H1 (cell line): ENCODE measurements at regions not wholly inside any gene's neighbourhood (a gene's known extent, or its start where the extent isn't known, plus 50 kb on each side); places are given as distances from the start of the nearest gene placed in this dataset.

ENCODE experiments used
- CTCF ChIA-PET: fragments of 300-600 bp; sonication (Branson Sonifier 250); formaldehyde crosslinking; loops from one replicate; lab custom pipeline; 2021; ENCODE audit not compliant: partially characterized antibody; lab: Charles Lee
- POLR2A ChIA-PET: fragments of 300-600 bp; sonication (Branson Sonifier 250); formaldehyde crosslinking; loops from one replicate; lab custom pipeline; 2021; ENCODE audit warnings: inconsistent platforms; ENCODE audit not compliant: partially characterized antibody; lab: Charles Lee
- DNase-seq, 2 experiments: peaks; one replicate each; pipeline versions ENCODE4 v3.0.0 to v3.0.0-alpha.2; 2010 to 2022; ENCODE audit warnings: low spot score in 2 of 2, low read depth in 1 of 2, mixed read lengths in 1 of 2
- FAIRE-seq: peaks from 2 replicates; lab custom pipeline; 2011; peaks lifted over from hg19 to GRCh38; lab: Jason Lieb, UNC
- H2AFZ ChIP-seq: 2 replicates; pipeline ENCODE4 v1.8.1; 2012; ENCODE audit warnings: low read length, inconsistent platforms
- H2AK5ac ChIP-seq: 2 replicates; pipeline ENCODE4 v1.6.1; 2013; ENCODE audit warnings: low read depth, low read length
- H2BK120ac ChIP-seq: replicated peaks from 2 replicates; pipeline ENCODE3; 2013; ENCODE audit warnings: low read depth, low read length, inconsistent platforms
- H2BK12ac ChIP-seq: 2 replicates; pipeline ENCODE4 v1.6.1; 2013; ENCODE audit warnings: low read depth, low read length
- H2BK15ac ChIP-seq: 2 replicates; pipeline ENCODE4 v1.6.1; 2013; ENCODE audit warnings: low read length
- H2BK20ac ChIP-seq: 2 replicates; pipeline ENCODE4 v1.6.1; 2013; ENCODE audit warnings: low read length
- H2BK5ac ChIP-seq: 2 replicates; pipeline ENCODE4 v1.6.1; 2013; ENCODE audit warnings: low read depth, low read length
- H3K14ac ChIP-seq: 2 replicates; pipeline ENCODE4 v1.6.1; 2013; ENCODE audit warnings: inconsistent platforms; ENCODE audit not compliant: insufficient read length
- H3K18ac ChIP-seq: 2 replicates; pipeline ENCODE4 v1.6.1; 2013; ENCODE audit warnings: low read length; ENCODE audit errors: extremely low read depth
- H3K23ac ChIP-seq: 2 replicates; pipeline ENCODE4 v1.6.1; 2013; ENCODE audit warnings: inconsistent platforms; ENCODE audit not compliant: insufficient read length
- H3K23me2 ChIP-seq: 2 replicates; pipeline ENCODE4 v1.6.1; 2013; ENCODE audit warnings: low read depth, low read length
- H3K27ac ChIP-seq: 2 replicates; pipeline ENCODE4 v1.6.1; 2011; ENCODE audit warnings: low read depth, low read length, inconsistent platforms
- H3K27me3 ChIP-seq, 4 experiments: replicated peaks in 1 of 4; 1 replicate in 1 of 4; 2 replicates in 3 of 4; pipeline versions ENCODE4 v1.6.1 to v1.8.1; 2011 to 2013; ENCODE audit warnings: low read length in 3 of 4, mild to moderate bottlenecking in 3 of 4, inconsistent platforms in 2 of 4, mixed read lengths in 2 of 4, moderate library complexity in 1 of 4; ENCODE audit not compliant: control insufficient read depth in 3 of 4, insufficient read depth in 3 of 4; ENCODE audit errors: extremely low read depth in 1 of 4
- H3K36me3 ChIP-seq, 4 experiments: 2 replicates each; pipeline versions ENCODE4 v1.6.1 to v1.8.1; 2011 to 2013; ENCODE audit warnings: mild to moderate bottlenecking in 4 of 4, low read length in 3 of 4, moderate library complexity in 2 of 4, control low read depth in 1 of 4, inconsistent platforms in 1 of 4; ENCODE audit not compliant: insufficient read depth in 4 of 4, control insufficient read depth in 2 of 4
- H3K4ac ChIP-seq: replicated peaks from 2 replicates; pipeline ENCODE3; 2013; ENCODE audit warnings: low read length, low read depth, mixed read lengths, inconsistent platforms; ENCODE audit not compliant: insufficient read length
- H3K4me1 ChIP-seq, 4 experiments: replicated peaks in 1 of 4; 1 replicate in 1 of 4; 2 replicates in 3 of 4; pipeline versions ENCODE4 v1.6.1 to v1.8.1; 2011 to 2013; ENCODE audit warnings: low read length in 3 of 4, inconsistent platforms in 2 of 4, mixed read lengths in 1 of 4; ENCODE audit not compliant: insufficient read depth in 4 of 4, control insufficient read depth in 3 of 4
- H3K4me2 ChIP-seq, 2 experiments: 2 replicates each; pipeline versions ENCODE4 v1.6.1 to v1.8.1; 2011 to 2013; ENCODE audit warnings: low read depth in 2 of 2, low read length in 2 of 2, control low read depth in 1 of 2, inconsistent platforms in 1 of 2, mild to moderate bottlenecking in 1 of 2; ENCODE audit not compliant: insufficient read depth in 1 of 2
- H3K4me3 ChIP-seq, 4 experiments: fragments of 200-600, 300-600 bp in 1 of 4; sonication (generic), shearing (Covaris generic), sonication (Bioruptor Twin) in 1 of 4; 2 replicates each; pipeline versions ENCODE4 v1.5.1 to v1.8.1; 2011 to 2016; ENCODE audit warnings: low read length in 4 of 4, low read depth in 3 of 4, control low read depth in 2 of 4, inconsistent platforms in 2 of 4, mild to moderate bottlenecking in 2 of 4, mixed read lengths in 1 of 4, moderate library complexity in 1 of 4; ENCODE audit not compliant: insufficient read depth in 2 of 4; ENCODE audit errors: extremely low read depth in 1 of 4
- H3K56ac ChIP-seq: replicated peaks from 2 replicates; pipeline ENCODE3; 2013; ENCODE audit warnings: low read depth, mild to moderate bottlenecking, mixed read lengths, low read length, inconsistent platforms; ENCODE audit not compliant: insufficient read length
- H3K79me1 ChIP-seq: 2 replicates; pipeline ENCODE4 v1.6.1; 2013; ENCODE audit warnings: low read depth, low read length, control low read depth
- H3K79me2 ChIP-seq, 2 experiments: 2 replicates each; pipeline versions ENCODE4 v1.6.1 to v1.8.1; 2012 to 2013; ENCODE audit warnings: low read length in 2 of 2, mild to moderate bottlenecking in 2 of 2, inconsistent platforms in 1 of 2; ENCODE audit not compliant: insufficient read depth in 2 of 2, control insufficient read depth in 1 of 2
- H3K9ac ChIP-seq, 4 experiments: replicated peaks in 1 of 4; 1 replicate in 1 of 4; 2 replicates in 3 of 4; pipeline versions ENCODE4 v1.6.1 to v1.8.1; 2011 to 2013; ENCODE audit warnings: low read depth in 3 of 4, low read length in 3 of 4, control low read depth in 2 of 4, mild to moderate bottlenecking in 2 of 4, moderate library complexity in 2 of 4, inconsistent platforms in 1 of 4; ENCODE audit errors: extremely low read depth in 1 of 4
- H3K9me3 ChIP-seq, 2 experiments: 2 replicates each; pipeline versions ENCODE4 v1.6.1 to v1.8.1; 2012 to 2013; ENCODE audit warnings: mild to moderate bottlenecking in 2 of 2, moderate library complexity in 2 of 2, control low read depth in 1 of 2, inconsistent platforms in 1 of 2, low read depth in 1 of 2, low read length in 1 of 2, mixed read lengths in 1 of 2; ENCODE audit not compliant: insufficient read depth in 2 of 2
- H4K20me1 ChIP-seq, 2 experiments: replicated peaks in 1 of 2; 2 replicates each; pipeline versions ENCODE3 to v1.8.1; 2011 to 2013; ENCODE audit warnings: inconsistent platforms in 2 of 2, low read length in 2 of 2, mild to moderate bottlenecking in 1 of 2; ENCODE audit not compliant: insufficient read depth in 2 of 2, control insufficient read depth in 1 of 2
- H4K5ac ChIP-seq: 2 replicates; pipeline ENCODE4 v1.6.1; 2013; ENCODE audit warnings: low read length, low read depth, mixed read lengths, inconsistent platforms; ENCODE audit not compliant: insufficient read length
- H4K8ac ChIP-seq: 2 replicates; pipeline ENCODE4 v1.8.0; 2013; ENCODE audit warnings: mild to moderate bottlenecking, moderate library complexity, low read length, inconsistent platforms; ENCODE audit not compliant: insufficient read depth; ENCODE audit errors: extremely low read depth
- H4K91ac ChIP-seq: replicated peaks from 2 replicates; pipeline ENCODE3; 2013; ENCODE audit warnings: low read length, mixed read lengths, inconsistent platforms; ENCODE audit not compliant: insufficient read length
- CTBP2 ChIP-seq: IDR thresholded peaks from 2 replicates; pipeline ENCODE4 v1.7.0; 2011; ENCODE audit warnings: borderline replicate concordance, mild to moderate bottlenecking, moderate library complexity, mixed read lengths, low read length; ENCODE audit not compliant: insufficient read depth, insufficient read length
- SIN3A ChIP-seq, 2 experiments: IDR thresholded peaks in 1 of 2; conservative IDR thresholded peaks in 1 of 2; 2 replicates each; pipeline ENCODE4 v1.6.1; 2011 to 2012; ENCODE audit warnings: low read length in 2 of 2, improper control_type of control experiment in 1 of 2, low read depth in 1 of 2, mild to moderate bottlenecking in 1 of 2
- SIX5 ChIP-seq: IDR thresholded peaks from 2 replicates; pipeline ENCODE4 v1.6.1; 2011; ENCODE audit warnings: mild to moderate bottlenecking, low read depth, low read length
- WGBS, 2 experiments: shearing (Covaris generic) in 1 of 2; methylation state at CpG; one replicate each; pipeline versions ENCODE4 v1.1.6 to v1.1.7; 2013 to 2015; ENCODE audit warnings: low lambda C conversion rate in 2 of 2, mixed read lengths in 2 of 2, inconsistent platforms in 1 of 2, low coverage in 1 of 2, missing lambda C conversion rate in 1 of 2; ENCODE audit not compliant: insufficient replicate concordance in 2 of 2, insufficient coverage in 1 of 2, insufficient read length in 1 of 2; ENCODE audit errors: extremely low coverage in 1 of 2, missing lambda C conversion rate in 1 of 2; 5-methylcytosine and 5-hydroxymethylcytosine counted together

GRCh38 chr15:97875025-97875512 is 85.4 kb upstream of the ARRDC4 start:
- Histone ChIP-seq H4K91ac (no peak overlapping the region), H2BK5ac (no peak overlapping the region), H3K9me3 (peaks cover 0 to 10% of the 10 kb centered on the region in 2 experiments; a peak in 2 of 4 replicates), H3K27me3 (no peaks in the 10 kb centered on the region), H3K36me3 (no peaks in the 10 kb centered on the region), H3K23ac (no peak overlapping the region), H3K4me3 (peak overlapping the region in 1 of 4 experiments; percentile 34; a peak in 1 of 8 replicates), H3K9ac (no peak overlapping the region), H2BK20ac (no peak overlapping the region), H3K4me1 (no peaks in the 10 kb centered on the region), H4K5ac (no peak overlapping the region), H3K4me2 (no peak overlapping the region), H4K8ac (no peak overlapping the region), H3K4ac (no peak overlapping the region), H3K18ac (no peak overlapping the region), H2BK120ac (no peak overlapping the region), H4K20me1 (no peaks in the 10 kb centered on the region), H3K27ac (no peak overlapping the region), H2AK5ac (no peak overlapping the region), H2BK12ac (no peak overlapping the region), H2BK15ac (no peak overlapping the region), H3K79me2 (no peaks in the 10 kb centered on the region), H3K14ac (no peak overlapping the region), H3K23me2 (no peaks in the 10 kb centered on the region), H2AFZ (no peak overlapping the region; the same call in 1 of the 2 replicates), H3K56ac (no peak overlapping the region), H3K79me1 (no peaks in the 10 kb centered on the region)
- ChIA-PET CTCF (interaction anchor here (0.8 to 1.4 kb wide), 3 partner anchors 30 to 1006 kb away, joined by 3 read pairs; no protein-coding TSS in a partner anchor), POLR2A (no interaction called here)
- DNase-seq (no peak), FAIRE-seq (no peak)
- TF ChIP-seq SIN3A (conservative IDR thresholded peaks at IDR 0.05 in 1 of 2, IDR thresholded peaks at IDR 0.05 in 1 of 2; ENCODE audit: low read depth in 1 of 2, low read length in 2 of 2) (no peak), SIX5 (no peak), CTBP2 (no peak)
- 82% methylated on average over 6 of the region's 6 CpGs; no CpG with 5 or more reads in 1 of the 2 experiments for WGBS, 2 experiments
